ENCODE measurements at regions not wholly inside any gene's neighbourhood (a gene's known extent, or its start where the extent isn't known, plus 50 kb on each side); places are given as distances from the start of the nearest gene placed in this dataset.
A peak's percentile ranks its signal among the peaks of the same experiment; 100 is the strongest.

GRCh38 chr4:151534195-151534594 is 125.2 kb downstream of the FHIP1A start:
- Histone ChIP-seq H3K4me2 (ENCODE audit: insufficient read depth, low read length) (no peak overlapping the region), H3K27me3 (ENCODE audit: insufficient read depth, low read length, poor library complexity) (no peaks in the 10 kb centered on the region), H3K79me2 (ENCODE audit: insufficient read depth, low read length) (no peaks in the 10 kb centered on the region), H3K9me3 (ENCODE audit: insufficient read depth, low read length, severe bottlenecking) (no peaks in the 10 kb centered on the region), H3K36me3 (ENCODE audit: insufficient read depth, low read length) (no peaks in the 10 kb centered on the region), H3K4me1 (ENCODE audit: insufficient read depth, low read length) (peaks cover 2% of the 10 kb centered on the region), H3K27ac (ENCODE audit: low read length) (no peak overlapping the region), H3K9ac (ENCODE audit: low read depth, low read length) (no peak overlapping the region), H2AFZ (ENCODE audit: low read depth, low read length) (no peak overlapping the region), H3K4me3 (ENCODE audit: low read depth in 1 of 2, low read length in 2 of 2) (no peak overlapping the region), H4K20me1 (ENCODE audit: insufficient read depth, low read length) (no peaks in the 10 kb centered on the region)
- TF ChIP-seq CTCF (IDR thresholded peaks at IDR 0.05; ENCODE audit: borderline replicate concordance, extremely low read depth, low read length, poor library complexity, severe bottlenecking) (no peak), EZH2 (IDR thresholded peaks at IDR 0.05; ENCODE audit: borderline replicate concordance, low read depth, low read length, severe bottlenecking) (no peak)
- ATAC-seq (ENCODE audit: insufficient read depth, low read depth) (no peak), DNase-seq (no peak)

- H3K4me3 ChIP-seq (ENCODE audit: low read depth in 1 of 2, low read length in 2 of 2) = no peak overlapping the region
- no peaks in the 10 kb centered on the region for H3K27me3 ChIP-seq (ENCODE audit: insufficient read depth, low read length, poor library complexity)
- no peak overlapping the region for H3K4me2 ChIP-seq (ENCODE audit: insufficient read depth, low read length)
- no peak overlapping the region for H2AFZ ChIP-seq (ENCODE audit: low read depth, low read length)
- TF ChIP-seq EZH2 (IDR thresholded peaks at IDR 0.05; ENCODE audit: borderline replicate concordance, low read depth, low read length, severe bottlenecking) = no peak
- no peak for TF ChIP-seq CTCF (IDR thresholded peaks at IDR 0.05; ENCODE audit: borderline replicate concordance, extremely low read depth, low read length, poor library complexity, severe bottlenecking)
- no peak overlapping the region for H3K9ac ChIP-seq (ENCODE audit: low read depth, low read length)
- no peaks in the 10 kb centered on the region for H4K20me1 ChIP-seq (ENCODE audit: insufficient read depth, low read length)
- no peak for ATAC-seq (ENCODE audit: insufficient read depth, low read depth)
- DNase-seq = no peak
- H3K36me3 ChIP-seq (ENCODE audit: insufficient read depth, low read length) = no peaks in the 10 kb centered on the region
- no peaks in the 10 kb centered on the region for H3K9me3 ChIP-seq (ENCODE audit: insufficient read depth, low read length, severe bottlenecking)
- H3K4me1 ChIP-seq (ENCODE audit: insufficient read depth, low read length) = peaks cover 9% of the 10 kb centered on the region
- H3K79me2 ChIP-seq (ENCODE audit: insufficient read depth, low read length) = no peaks in the 10 kb centered on the region
- H3K27ac ChIP-seq (ENCODE audit: low read length) = no peak overlapping the region
Measured at GRCh38 chr4:151535366-151535765, 126.4 kb downstream of the FHIP1A start.

GRCh38 chr4:151537687-151538086 is 128.7 kb downstream of the FHIP1A start:
- DNase-seq = no peak
- TF ChIP-seq EZH2 (IDR thresholded peaks at IDR 0.05; ENCODE audit: borderline replicate concordance, low read depth, low read length, severe bottlenecking) = no peak
- TF ChIP-seq CTCF (IDR thresholded peaks at IDR 0.05; ENCODE audit: borderline replicate concordance, extremely low read depth, low read length, poor library complexity, severe bottlenecking) = no peak
- ATAC-seq (ENCODE audit: insufficient read depth, low read depth) = no peak

GRCh38 chr4:151538963-151539362 is 130.0 kb downstream of the FHIP1A start:
- H4K20me1 ChIP-seq (ENCODE audit: insufficient read depth, low read length) = no peaks in the 10 kb centered on the region
- ATAC-seq (ENCODE audit: insufficient read depth, low read depth) (peak; percentile 85), DNase-seq (peak; percentile 10)
- TF ChIP-seq EZH2 (IDR thresholded peaks at IDR 0.05; ENCODE audit: borderline replicate concordance, low read depth, low read length, severe bottlenecking) (no peak), CTCF (IDR thresholded peaks at IDR 0.05; ENCODE audit: borderline replicate concordance, extremely low read depth, low read length, poor library complexity, severe bottlenecking) (no peak)
- no peak overlapping the region for H3K27ac ChIP-seq (ENCODE audit: low read length)
- no peaks in the 10 kb centered on the region for H3K79me2 ChIP-seq (ENCODE audit: insufficient read depth, low read length)
- no peaks in the 10 kb centered on the region for H3K36me3 ChIP-seq (ENCODE audit: insufficient read depth, low read length)
- no peaks in the 10 kb centered on the region for H3K27me3 ChIP-seq (ENCODE audit: insufficient read depth, low read length, poor library complexity)
- H3K9me3 ChIP-seq (ENCODE audit: insufficient read depth, low read length, severe bottlenecking) = no peaks in the 10 kb centered on the region
- H3K4me1 ChIP-seq (ENCODE audit: insufficient read depth, low read length) = peaks cover 9% of the 10 kb centered on the region
- no peak overlapping the region for H2AFZ ChIP-seq (ENCODE audit: low read depth, low read length)
- no peak overlapping the region for H3K4me3 ChIP-seq (ENCODE audit: low read depth in 1 of 2, low read length in 2 of 2)
- H3K4me2 ChIP-seq (ENCODE audit: insufficient read depth, low read length) = no peak overlapping the region
- no peak overlapping the region for H3K9ac ChIP-seq (ENCODE audit: low read depth, low read length)

More at GRCh38 chr4:151537687-151538086, 128.7 kb downstream of the FHIP1A start:
- H4K20me1 ChIP-seq (ENCODE audit: insufficient read depth, low read length) = no peaks in the 10 kb centered on the region
- H3K27me3 ChIP-seq (ENCODE audit: insufficient read depth, low read length, poor library complexity) = no peaks in the 10 kb centered on the region
- H3K36me3 ChIP-seq (ENCODE audit: insufficient read depth, low read length) = no peaks in the 10 kb centered on the region
- no peak overlapping the region for H2AFZ ChIP-seq (ENCODE audit: low read depth, low read length)
- no peak overlapping the region for H3K27ac ChIP-seq (ENCODE audit: low read length)
- H3K79me2 ChIP-seq (ENCODE audit: insufficient read depth, low read length) = no peaks in the 10 kb centered on the region
- H3K4me2 ChIP-seq (ENCODE audit: insufficient read depth, low read length) = no peak overlapping the region
- H3K4me3 ChIP-seq (ENCODE audit: low read depth in 1 of 2, low read length in 2 of 2) = no peak overlapping the region
- no peak overlapping the region for H3K9ac ChIP-seq (ENCODE audit: low read depth, low read length)
- peaks cover 9% of the 10 kb centered on the region for H3K4me1 ChIP-seq (ENCODE audit: insufficient read depth, low read length)
- no peaks in the 10 kb centered on the region for H3K9me3 ChIP-seq (ENCODE audit: insufficient read depth, low read length, severe bottlenecking)
